ENCODE measurements at regions not wholly inside any gene's neighbourhood (a gene's known extent, or its start where the extent isn't known, plus 50 kb on each side); places are given as distances from the start of the nearest gene placed in this dataset.

DNA sequence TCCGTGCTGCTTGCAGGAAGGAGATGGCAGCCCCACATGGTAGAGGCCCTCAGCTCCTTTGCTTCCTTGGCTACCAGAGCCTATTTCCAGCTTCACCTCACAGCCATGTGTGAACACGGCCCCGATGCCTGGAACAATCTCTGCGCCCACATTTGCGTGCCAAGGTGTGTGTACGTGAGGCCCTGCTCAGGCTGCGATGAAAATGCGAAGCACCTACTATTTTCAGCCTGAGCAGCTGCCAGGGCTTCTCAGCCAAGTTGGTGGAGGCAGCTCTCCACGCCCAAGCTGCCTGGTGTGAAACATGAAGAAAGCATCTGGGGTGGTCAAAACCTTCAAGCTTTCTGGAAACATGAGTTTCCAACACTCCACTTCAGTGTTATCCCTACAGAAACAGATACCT, 177.8 kb upstream of the EGLN3 start:
- H3K36me3 Mint-ChIP-seq (ENCODE audit: low read depth): no peaks in the 10 kb centered on the region
- H3K4me1 Mint-ChIP-seq (ENCODE audit: low read depth): no peaks in the 10 kb centered on the region
- H3K27me3 Mint-ChIP-seq: no peaks in the 10 kb centered on the region
- no peak for DNase-seq
- no peak overlapping the region for H3K4me3 Mint-ChIP-seq
- no peaks in the 10 kb centered on the region for H3K9me3 Mint-ChIP-seq
- H3K27ac Mint-ChIP-seq: no peak overlapping the region

DNA sequence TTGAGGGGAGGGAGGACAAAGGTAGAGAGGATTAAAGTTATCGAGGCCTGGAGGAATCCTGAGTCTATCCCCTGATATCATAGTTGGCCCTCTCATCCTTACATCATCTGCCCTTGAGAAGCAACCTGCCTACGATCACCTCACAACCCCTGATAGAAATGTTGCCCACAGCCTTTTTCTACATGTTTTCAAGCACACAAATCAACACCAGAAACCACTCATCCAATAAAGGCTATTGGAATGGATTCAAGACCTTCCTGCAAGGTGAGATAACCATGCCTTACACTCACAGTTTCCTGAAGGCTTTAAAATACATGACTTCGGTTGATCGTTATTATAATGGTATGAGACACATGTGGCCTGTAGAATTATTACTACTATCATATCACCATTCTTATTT, 175.7 kb upstream of the EGLN3 start:
- H3K27ac Mint-ChIP-seq: no peak overlapping the region
- H3K27me3 Mint-ChIP-seq: no peaks in the 10 kb centered on the region
- no peak for DNase-seq
- no peaks in the 10 kb centered on the region for H3K9me3 Mint-ChIP-seq
- peaks cover 2% of the 10 kb centered on the region for H3K4me1 Mint-ChIP-seq (ENCODE audit: low read depth)
- no peaks in the 10 kb centered on the region for H3K36me3 Mint-ChIP-seq (ENCODE audit: low read depth)
- H3K4me3 Mint-ChIP-seq: no peak overlapping the region

DNA sequence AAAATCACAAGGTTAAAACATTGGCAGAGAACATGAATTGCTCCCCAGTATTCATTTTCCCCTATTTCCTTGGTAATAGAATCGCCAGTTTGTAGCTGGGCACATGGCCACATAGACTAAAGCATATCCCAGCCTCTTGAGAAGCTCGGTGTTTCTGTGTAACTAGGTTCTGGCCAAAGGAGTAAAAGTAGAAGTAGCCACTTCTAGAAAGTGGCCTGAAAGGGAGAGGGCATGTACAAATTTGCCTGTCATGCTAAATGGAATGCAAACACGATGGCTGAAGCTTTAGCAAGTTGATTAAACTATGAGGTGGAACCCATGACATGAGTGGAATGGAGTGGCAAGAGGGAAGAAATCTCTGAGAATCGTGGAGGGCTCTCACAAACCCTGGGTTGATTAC, 173.7 kb upstream of the EGLN3 start:
- Mint-ChIP-seq H3K4me3 (no peak overlapping the region), H3K27me3 (no peaks in the 10 kb centered on the region), H3K27ac (no peak overlapping the region), H3K9me3 (no peaks in the 10 kb centered on the region), H3K4me1 (ENCODE audit: low read depth) (peaks cover 11% of the 10 kb centered on the region), H3K36me3 (ENCODE audit: low read depth) (no peaks in the 10 kb centered on the region)
- DNase-seq: no peak

DNA sequence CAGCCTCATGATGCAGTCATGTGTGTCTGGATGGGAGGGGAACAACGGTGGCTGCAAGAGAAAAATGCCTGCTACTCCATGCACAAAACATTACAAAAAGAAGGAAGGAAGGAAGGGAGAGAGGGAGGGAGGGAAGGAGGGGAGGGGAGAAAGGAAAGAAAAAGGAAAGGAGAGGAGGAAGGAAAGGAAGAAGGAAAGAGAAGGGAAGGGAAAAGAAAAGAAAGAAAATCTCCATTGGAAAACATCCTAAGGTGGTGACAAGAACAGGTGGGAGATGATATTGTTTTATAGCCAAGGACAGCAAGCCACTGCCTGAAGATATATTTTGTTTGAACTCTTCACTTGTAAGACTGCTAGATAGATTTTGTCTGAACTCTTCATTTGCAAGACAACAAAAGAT, 171.8 kb upstream of the EGLN3 start:
- Mint-ChIP-seq H3K4me1 (ENCODE audit: low read depth) (peaks cover 20% of the 10 kb centered on the region), H3K27ac (no peak overlapping the region), H3K27me3 (no peaks in the 10 kb centered on the region), H3K9me3 (no peaks in the 10 kb centered on the region), H3K4me3 (no peak overlapping the region), H3K36me3 (ENCODE audit: low read depth) (no peaks in the 10 kb centered on the region)
- no peak for DNase-seq

GRCh38 chr14:34122081-34122480, 171.2 kb upstream of the EGLN3 start:
- H3K36me3 Mint-ChIP-seq (ENCODE audit: low read depth): no peaks in the 10 kb centered on the region
- peaks cover 2% of the 10 kb centered on the region for H3K9me3 Mint-ChIP-seq
- no peak overlapping the region for H3K4me3 Mint-ChIP-seq
- peaks cover 4% of the 10 kb centered on the region for H3K27me3 Mint-ChIP-seq
- H3K4me1 Mint-ChIP-seq (ENCODE audit: low read depth): peaks cover 20% of the 10 kb centered on the region
- DNase-seq: no peak
- H3K27ac Mint-ChIP-seq: no peak overlapping the region

- peaks cover 6% of the 10 kb centered on the region for H3K9me3 Mint-ChIP-seq
- peaks cover 20% of the 10 kb centered on the region for H3K4me1 Mint-ChIP-seq (ENCODE audit: low read depth)
- no peak overlapping the region for H3K4me3 Mint-ChIP-seq
- no peak for DNase-seq
- H3K27ac Mint-ChIP-seq: no peak overlapping the region
- peaks cover 13% of the 10 kb centered on the region for H3K27me3 Mint-ChIP-seq
- no peaks in the 10 kb centered on the region for H3K36me3 Mint-ChIP-seq (ENCODE audit: low read depth)
These were observed 169.5 kb upstream of the EGLN3 start for GRCh38 chr14:34120185-34120977.

DNA sequence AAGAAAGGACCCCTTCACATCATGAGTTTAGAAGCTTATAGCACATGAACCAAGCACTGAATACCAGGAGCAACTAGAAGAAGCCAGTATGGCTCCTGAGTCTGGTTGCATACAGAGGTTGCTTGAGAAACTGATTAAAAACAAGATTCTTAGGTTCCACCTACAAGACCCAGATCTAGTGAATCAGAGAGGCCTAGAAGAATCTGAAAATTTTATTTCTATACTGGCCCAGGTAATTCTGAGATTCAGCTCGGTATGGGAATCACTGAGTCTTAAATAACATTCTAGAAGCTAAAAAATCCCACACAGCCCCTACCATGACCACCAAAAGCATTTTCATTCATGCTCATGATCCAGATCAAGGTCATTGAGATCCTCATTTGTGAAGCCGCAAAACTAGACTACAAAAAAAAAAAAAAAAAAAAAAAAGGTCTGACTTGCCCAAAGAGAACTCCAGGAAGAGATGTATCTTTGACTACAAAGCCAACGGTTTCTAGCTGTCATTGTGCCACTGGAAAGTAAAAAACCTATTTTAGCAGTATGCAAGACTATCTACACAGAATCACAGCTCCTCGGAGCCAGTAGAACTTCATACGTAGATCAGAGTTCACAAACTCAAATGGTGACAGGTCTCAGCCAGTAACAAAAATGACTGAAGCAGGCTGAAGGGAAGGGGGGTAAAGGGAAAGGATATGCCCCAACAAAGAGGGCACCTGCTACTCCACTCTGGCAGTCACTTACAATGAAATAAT, 168.4 kb upstream of the EGLN3 start:
- H3K36me3 Mint-ChIP-seq (ENCODE audit: low read depth): no peaks in the 10 kb centered on the region
- H3K4me3 Mint-ChIP-seq: no peak overlapping the region
- H3K4me1 Mint-ChIP-seq (ENCODE audit: low read depth): peaks cover 20% of the 10 kb centered on the region
- H3K27me3 Mint-ChIP-seq: peaks cover 17% of the 10 kb centered on the region
- H3K27ac Mint-ChIP-seq: no peak overlapping the region
- no peak for DNase-seq
- H3K9me3 Mint-ChIP-seq: peaks cover 6% of the 10 kb centered on the region

- H3K9me3 Mint-ChIP-seq: peaks cover 6% of the 10 kb centered on the region
- peaks cover 5% of the 10 kb centered on the region for H3K4me1 Mint-ChIP-seq (ENCODE audit: low read depth)
- H3K36me3 Mint-ChIP-seq (ENCODE audit: low read depth): no peaks in the 10 kb centered on the region
- DNase-seq: no peak
- H3K27ac Mint-ChIP-seq: no peak overlapping the region
- no peak overlapping the region for H3K4me3 Mint-ChIP-seq
- H3K27me3 Mint-ChIP-seq: peaks cover 17% of the 10 kb centered on the region
These were observed 163.1 kb upstream of the EGLN3 start for GRCh38 chr14:34113991-34114390.

GRCh38 chr14:34113005-34113511, 162.2 kb upstream of the EGLN3 start:
- DNase-seq: no peak
- peaks cover 17% of the 10 kb centered on the region for H3K27me3 Mint-ChIP-seq
- no peaks in the 10 kb centered on the region for H3K36me3 Mint-ChIP-seq (ENCODE audit: low read depth)
- H3K4me3 Mint-ChIP-seq: no peak overlapping the region
- H3K4me1 Mint-ChIP-seq (ENCODE audit: low read depth): peaks cover 2% of the 10 kb centered on the region
- peaks cover 6% of the 10 kb centered on the region for H3K9me3 Mint-ChIP-seq
- no peak overlapping the region for H3K27ac Mint-ChIP-seq

- Mint-ChIP-seq H3K4me1 (ENCODE audit: low read depth) (peaks cover 2% of the 10 kb centered on the region), H3K4me3 (no peak overlapping the region), H3K9me3 (peaks cover 4% of the 10 kb centered on the region), H3K27ac (no peak overlapping the region), H3K27me3 (peaks cover 12% of the 10 kb centered on the region), H3K36me3 (ENCODE audit: low read depth) (no peaks in the 10 kb centered on the region)
- DNase-seq: no peak
These were observed 161.1 kb upstream of the EGLN3 start for GRCh38 chr14:34111953-34112352.

DNA sequence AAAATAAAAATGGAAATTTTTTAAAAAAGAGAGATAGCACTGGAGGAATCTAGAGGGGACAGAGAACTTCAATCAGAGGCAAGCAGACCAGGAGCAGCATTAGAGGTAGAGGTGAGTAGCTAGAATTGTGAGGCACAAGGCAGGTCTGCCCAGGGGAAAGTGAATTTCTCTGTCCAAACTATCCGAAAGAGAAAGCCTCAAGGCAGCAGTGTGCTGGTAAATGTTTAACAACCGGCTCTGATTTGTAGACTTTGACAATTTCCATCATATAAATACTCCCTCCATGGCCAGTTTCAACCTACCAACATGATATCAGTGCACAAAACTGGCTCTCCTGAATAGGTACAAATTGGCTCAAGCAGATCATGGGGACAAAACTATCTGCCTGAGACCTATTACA, 160.6 kb upstream of the EGLN3 start:
- H3K4me1 Mint-ChIP-seq (ENCODE audit: low read depth): peaks cover 2% of the 10 kb centered on the region
- H3K9me3 Mint-ChIP-seq: peaks cover 4% of the 10 kb centered on the region
- no peaks in the 10 kb centered on the region for H3K36me3 Mint-ChIP-seq (ENCODE audit: low read depth)
- no peak for DNase-seq
- H3K27me3 Mint-ChIP-seq: peaks cover 12% of the 10 kb centered on the region
- no peak overlapping the region for H3K27ac Mint-ChIP-seq
- H3K4me3 Mint-ChIP-seq: no peak overlapping the region

GRCh38 chr14:34110531-34110930, 159.7 kb upstream of the EGLN3 start:
- H3K27ac Mint-ChIP-seq: no peak overlapping the region
- H3K36me3 Mint-ChIP-seq (ENCODE audit: low read depth): no peaks in the 10 kb centered on the region
- H3K27me3 Mint-ChIP-seq: peaks cover 5% of the 10 kb centered on the region
- H3K9me3 Mint-ChIP-seq: no peaks in the 10 kb centered on the region
- no peak for DNase-seq
- no peak overlapping the region for H3K4me3 Mint-ChIP-seq
- H3K4me1 Mint-ChIP-seq (ENCODE audit: low read depth): peaks cover 2% of the 10 kb centered on the region

DNA sequence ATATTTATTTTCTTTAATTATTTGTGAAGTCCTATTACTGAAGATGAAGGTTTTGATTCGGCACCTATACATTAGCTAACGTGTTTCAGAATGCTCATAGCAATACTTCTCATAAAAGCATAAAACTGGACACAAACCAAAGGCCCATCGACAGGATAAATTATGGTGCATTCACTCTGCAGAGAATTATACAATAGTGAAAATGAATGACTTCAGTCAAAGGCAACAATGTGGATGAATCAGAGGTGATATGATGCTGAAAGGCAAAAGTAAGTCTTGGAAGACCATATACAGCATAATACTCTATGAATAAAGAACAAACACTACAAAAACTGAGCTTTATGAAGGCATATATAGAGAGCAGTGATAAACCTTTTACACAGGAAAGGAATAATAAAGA, 156.6 kb upstream of the EGLN3 start:
- H3K4me1 Mint-ChIP-seq (ENCODE audit: low read depth): peaks cover 2% of the 10 kb centered on the region
- no peak for DNase-seq
- H3K27me3 Mint-ChIP-seq: no peaks in the 10 kb centered on the region
- H3K27ac Mint-ChIP-seq: no peak overlapping the region
- H3K4me3 Mint-ChIP-seq: no peak overlapping the region
- no peaks in the 10 kb centered on the region for H3K36me3 Mint-ChIP-seq (ENCODE audit: low read depth)
- no peaks in the 10 kb centered on the region for H3K9me3 Mint-ChIP-seq

DNA sequence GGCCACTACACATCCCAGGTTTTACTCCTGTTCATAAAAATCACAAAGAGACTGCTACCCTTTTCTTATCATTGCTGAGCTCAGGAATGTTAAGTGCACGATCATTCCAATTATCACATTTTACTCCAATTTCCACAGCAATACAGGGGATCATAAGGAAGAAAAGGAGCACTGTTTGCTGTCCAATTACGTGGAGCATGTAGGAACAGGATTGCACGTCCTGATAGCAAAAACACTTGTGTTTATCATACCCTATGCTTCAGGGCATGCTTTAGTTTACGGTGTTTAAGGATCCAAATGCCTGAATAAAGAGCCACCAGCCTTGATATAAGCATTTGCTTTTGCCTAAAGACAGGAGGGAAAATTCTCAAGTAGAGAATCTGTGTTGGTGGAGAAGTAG, 155.4 kb upstream of the EGLN3 start:
- no peak overlapping the region for H3K27ac Mint-ChIP-seq
- peaks cover 2% of the 10 kb centered on the region for H3K4me1 Mint-ChIP-seq (ENCODE audit: low read depth)
- H3K9me3 Mint-ChIP-seq: no peaks in the 10 kb centered on the region
- no peaks in the 10 kb centered on the region for H3K36me3 Mint-ChIP-seq (ENCODE audit: low read depth)
- no peak overlapping the region for H3K4me3 Mint-ChIP-seq
- H3K27me3 Mint-ChIP-seq: no peaks in the 10 kb centered on the region
- no peak for DNase-seq

Data from activated T-cell treated with anti-CD3 and anti-CD28 coated beads, Interleukin-2, amount 50 U/mL, for 24 hours (primary cell).